ENCODE measurements at regions not wholly inside any gene's neighbourhood (a gene's known extent, or its start where the extent isn't known, plus 50 kb on each side); places are given as distances from the start of the nearest gene placed in this dataset.

GRCh38 chr18:40939656-40940515, 1015.1 kb upstream of the PIK3C3 start:
- TF ChIP-seq CTCF (IDR thresholded peaks at IDR 0.05; ENCODE audit: insufficient read depth, low read depth, low read length) (no peak), EZH2 (IDR thresholded peaks at IDR 0.05; ENCODE audit: insufficient read depth, low read length) (no peak)
